GM12878 (cell line): ENCODE measurements at regions not wholly inside any gene's neighbourhood (a gene's known extent, or its start where the extent isn't known, plus 50 kb on each side); places are given as distances from the start of the nearest gene placed in this dataset.
"Not testable (repeated sequence)": the region's sequence is repeated elsewhere in the genome, so short reads cannot be mapped to it uniquely, and the experiment has no call there.

ENCODE experiments used
- JUND ChIP-seq: IDR thresholded peaks from 2 replicates; pipeline ENCODE4 v1.6.1; 2012; ENCODE audit warnings: low read depth, mild to moderate bottlenecking, low read length, improper control_type of control experiment, moderate library complexity
- KDM1A ChIP-seq: fragments of 200-600 bp; sonication (generic); IDR thresholded peaks from 2 replicates; pipeline ENCODE4 v1.6.1; 2016; ENCODE audit warnings: borderline replicate concordance
- SMAD5 ChIP-seq: IDR thresholded peaks from 2 replicates; pipeline ENCODE4 v1.6.1; 2016; ENCODE audit warnings: antibody characterized with exemption, low read depth
- SREBF2 ChIP-seq: IDR thresholded peaks from 2 replicates; pipeline ENCODE4 v1.6.1; 2012; ENCODE audit warnings: mild to moderate bottlenecking, low read length
- SUZ12 ChIP-seq: fragments of 200-600 bp; sonication (generic); IDR thresholded peaks from one replicate; pipeline ENCODE4 v1.6.1; 2018; ENCODE audit warnings: antibody characterized with exemption, mild to moderate bottlenecking; ENCODE audit not compliant: unreplicated experiment
- TF ChIP-seq, protein P1 (sequence below), 3 experiments: IDR thresholded peaks in 2 of 3; conservative IDR thresholded peaks in 1 of 3; 2 replicates each; pipeline ENCODE4 v1.5.1; 2011; ENCODE audit warnings: low read depth in 3 of 3, low read length in 3 of 3, mild to moderate bottlenecking in 3 of 3, control low read depth in 2 of 3, moderate library complexity in 2 of 3, inconsistent platforms in 1 of 3, mixed read lengths in 1 of 3; ENCODE audit not compliant: control insufficient read depth in 2 of 3, insufficient read depth in 1 of 3; ENCODE audit errors: extremely low read depth in 1 of 3

DNA sequence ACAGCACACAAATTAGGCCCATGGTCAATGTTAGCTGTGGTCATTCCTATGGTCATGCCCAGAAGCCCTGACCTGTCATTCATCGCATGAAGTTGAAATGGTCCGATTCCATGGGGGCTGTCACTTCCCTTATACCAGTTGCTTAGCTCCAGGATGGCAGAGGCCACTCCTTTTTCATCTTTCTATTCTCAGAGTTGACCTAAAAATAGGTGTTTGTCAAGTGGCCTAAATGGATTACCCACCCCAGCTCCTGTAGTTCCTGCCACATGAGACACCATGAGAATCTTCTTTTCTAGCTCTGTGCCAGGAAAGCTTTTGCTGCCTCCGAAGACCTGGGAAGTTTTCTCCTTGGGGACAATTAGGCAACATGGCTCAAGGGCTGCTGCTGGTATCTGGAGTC lies 141.2 kb upstream of the TRIM73 start:
- not testable (repeated sequence) for TF ChIP-seq KDM1A, SUZ12, SREBF2, SMAD5, JUND
- TF ChIP-seq, protein P1, sequence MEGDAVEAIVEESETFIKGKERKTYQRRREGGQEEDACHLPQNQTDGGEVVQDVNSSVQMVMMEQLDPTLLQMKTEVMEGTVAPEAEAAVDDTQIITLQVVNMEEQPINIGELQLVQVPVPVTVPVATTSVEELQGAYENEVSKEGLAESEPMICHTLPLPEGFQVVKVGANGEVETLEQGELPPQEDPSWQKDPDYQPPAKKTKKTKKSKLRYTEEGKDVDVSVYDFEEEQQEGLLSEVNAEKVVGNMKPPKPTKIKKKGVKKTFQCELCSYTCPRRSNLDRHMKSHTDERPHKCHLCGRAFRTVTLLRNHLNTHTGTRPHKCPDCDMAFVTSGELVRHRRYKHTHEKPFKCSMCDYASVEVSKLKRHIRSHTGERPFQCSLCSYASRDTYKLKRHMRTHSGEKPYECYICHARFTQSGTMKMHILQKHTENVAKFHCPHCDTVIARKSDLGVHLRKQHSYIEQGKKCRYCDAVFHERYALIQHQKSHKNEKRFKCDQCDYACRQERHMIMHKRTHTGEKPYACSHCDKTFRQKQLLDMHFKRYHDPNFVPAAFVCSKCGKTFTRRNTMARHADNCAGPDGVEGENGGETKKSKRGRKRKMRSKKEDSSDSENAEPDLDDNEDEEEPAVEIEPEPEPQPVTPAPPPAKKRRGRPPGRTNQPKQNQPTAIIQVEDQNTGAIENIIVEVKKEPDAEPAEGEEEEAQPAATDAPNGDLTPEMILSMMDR (IDR thresholded peaks at IDR 0.05 in 2 of 3, conservative IDR thresholded peaks at IDR 0.05 in 1 of 3; ENCODE audit: control insufficient read depth in 2 of 3, extremely low read depth in 1 of 3, insufficient read depth in 1 of 3, low read depth in 3 of 3, low read length in 3 of 3), result not testable (repeated sequence)
